SIG-M5 treated with dmso at 0.1 percent for 504 hours (cell line): ENCODE measurements at regions not wholly inside any gene's neighbourhood (a gene's known extent, or its start where the extent isn't known, plus 50 kb on each side); places are given as distances from the start of the nearest gene placed in this dataset.
A peak's percentile ranks its signal among the peaks of the same experiment; 100 is the strongest.
"Not testable (repeated sequence)": the region's sequence is repeated elsewhere in the genome, so short reads cannot be mapped to it uniquely, and the experiment has no call there.

Experiments used
- DNase-seq: peaks from one replicate; lab custom pipeline; 2025; ENCODE audit not compliant: unreplicated experiment; lab: John Stamatoyannopoulos, UW

DNA sequence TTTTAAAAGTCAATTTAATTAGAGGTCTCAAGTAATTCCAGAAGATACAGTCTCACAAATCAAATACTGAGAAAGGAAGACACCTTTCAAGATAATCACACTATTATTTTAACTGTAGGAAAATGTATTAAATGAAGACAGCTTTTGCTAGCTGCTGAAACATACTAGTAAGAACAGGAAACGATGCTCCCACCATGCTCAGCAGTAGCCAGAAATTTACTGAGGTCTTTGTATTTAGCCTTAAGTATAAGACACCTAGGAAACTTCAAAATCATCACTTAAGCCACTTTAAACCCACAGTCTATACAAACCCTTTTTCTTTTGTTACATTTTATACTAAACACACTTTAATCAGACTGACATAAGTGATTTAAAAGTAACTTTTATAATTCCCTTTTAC is 72.7 kb upstream of the NPIPB12 start:
- DNase-seq: not testable (repeated sequence)

DNA sequence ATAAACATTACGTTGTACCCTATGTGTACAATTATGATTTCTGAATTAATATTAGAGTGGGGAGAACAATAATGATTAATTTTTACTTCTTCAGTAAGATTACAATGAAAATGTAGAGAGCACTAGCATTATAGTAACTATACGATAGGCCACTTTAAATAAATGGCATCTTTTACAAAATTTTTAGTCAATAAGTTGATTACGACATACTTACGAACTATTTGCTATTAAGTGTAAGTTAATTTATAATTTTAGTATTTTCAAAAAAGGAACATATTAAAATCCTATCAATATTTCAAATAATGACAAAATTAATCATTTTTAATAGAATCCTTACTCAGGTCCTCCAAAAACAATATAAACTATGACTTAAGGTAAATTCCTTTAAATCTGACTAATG is 75.6 kb upstream of the NPIPB12 start:
- not testable (repeated sequence) for DNase-seq

DNA sequence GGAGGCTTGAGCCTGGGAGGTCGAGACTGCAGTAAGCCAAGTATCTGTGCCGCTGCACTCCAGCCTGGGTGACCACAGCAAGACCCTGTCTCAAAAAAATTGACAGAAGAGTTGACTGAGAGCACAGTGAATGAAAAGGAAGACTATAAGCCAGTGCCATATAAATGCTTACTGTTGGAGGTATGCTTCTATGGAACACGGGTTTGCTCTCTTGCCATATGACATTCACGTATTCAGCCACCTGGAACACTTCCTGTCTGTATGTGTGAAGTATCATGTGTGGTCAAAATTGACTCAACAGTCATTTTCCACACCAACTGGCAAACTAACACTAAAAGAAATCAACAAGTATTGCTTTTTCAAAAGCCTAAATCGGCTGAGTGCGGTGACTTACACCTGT is 71.1 kb upstream of the SPN start:
- DNase-seq: not testable (repeated sequence)

DNA sequence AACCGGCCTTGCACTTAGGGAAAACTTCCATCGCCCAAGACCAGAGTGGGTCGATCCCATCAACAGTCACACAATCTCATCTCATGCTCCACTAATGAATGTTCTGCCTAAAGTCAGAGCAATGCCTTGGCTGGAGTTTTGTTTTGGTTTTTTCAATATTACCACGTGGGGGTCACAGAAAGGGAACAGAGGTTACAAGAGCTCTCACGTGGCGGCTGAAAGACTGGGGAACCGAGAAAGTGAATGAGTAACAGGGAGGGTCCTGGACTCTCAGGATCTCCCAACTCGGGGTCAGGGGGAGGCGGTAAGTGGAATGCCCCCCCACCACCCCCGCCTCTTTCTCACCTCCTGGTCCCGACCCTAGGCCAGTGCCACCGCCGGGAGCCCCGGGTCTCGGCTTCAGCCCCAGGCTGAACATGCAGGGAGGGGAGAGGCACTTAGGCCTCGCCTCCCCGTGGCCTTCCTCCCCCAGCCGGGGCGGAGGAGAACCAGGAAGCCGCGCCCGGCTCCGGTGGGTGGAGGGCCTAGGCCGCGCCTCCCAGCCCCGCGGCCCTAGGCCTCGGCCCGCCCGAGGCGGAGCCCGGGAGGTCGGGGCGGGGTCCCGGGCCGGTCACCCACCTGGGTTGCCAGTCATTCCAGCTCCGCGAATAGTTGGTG is 68.7 kb upstream of the SPN start:
- DNase-seq: peak; percentile 25

DNA sequence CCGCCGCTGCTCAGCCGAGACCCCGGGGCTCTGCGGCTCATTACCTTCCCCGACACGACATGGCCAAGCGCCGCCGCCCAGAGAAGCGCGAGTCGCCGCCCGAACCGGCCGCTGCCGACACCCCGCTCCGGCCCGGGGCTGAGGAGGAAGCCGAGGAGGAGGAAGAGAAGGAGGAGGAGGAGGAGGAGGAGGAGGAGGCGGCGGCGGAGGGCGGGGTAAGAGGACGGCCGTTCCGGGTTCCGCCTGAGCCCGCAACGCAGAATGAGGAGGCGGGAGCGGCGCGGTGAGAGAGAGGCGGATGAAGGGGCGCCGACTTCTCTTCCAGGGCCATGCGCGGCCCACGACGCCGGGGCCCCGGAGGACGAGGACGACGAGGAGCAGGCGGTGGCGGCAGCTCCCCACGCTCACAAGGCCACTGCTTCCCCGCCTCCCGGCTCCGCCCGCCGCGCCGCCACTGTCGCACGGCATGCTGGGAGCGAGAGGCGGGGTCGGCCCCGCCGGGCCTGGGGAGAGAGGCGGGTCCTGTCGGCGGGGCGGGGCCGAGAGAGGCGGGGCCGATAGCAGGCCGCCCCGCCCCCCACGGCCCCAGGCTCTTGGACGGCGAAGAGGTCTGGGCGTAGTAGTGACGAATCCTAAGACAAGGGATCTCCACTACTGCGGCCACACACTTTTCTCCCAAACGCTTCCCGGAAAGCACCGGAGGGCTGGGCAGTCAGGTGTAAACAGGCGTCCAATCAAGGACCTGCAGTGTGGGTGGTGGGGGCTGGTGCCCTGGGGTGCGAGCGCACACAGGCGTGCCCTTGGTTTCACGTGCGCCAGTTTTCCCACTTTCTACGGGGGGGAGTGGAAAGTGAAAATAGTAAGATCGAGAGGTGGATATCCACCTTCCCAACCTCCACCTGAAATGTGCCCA is 67.9 kb upstream of the SPN start:
- DNase-seq: peak; percentile 78

DNA sequence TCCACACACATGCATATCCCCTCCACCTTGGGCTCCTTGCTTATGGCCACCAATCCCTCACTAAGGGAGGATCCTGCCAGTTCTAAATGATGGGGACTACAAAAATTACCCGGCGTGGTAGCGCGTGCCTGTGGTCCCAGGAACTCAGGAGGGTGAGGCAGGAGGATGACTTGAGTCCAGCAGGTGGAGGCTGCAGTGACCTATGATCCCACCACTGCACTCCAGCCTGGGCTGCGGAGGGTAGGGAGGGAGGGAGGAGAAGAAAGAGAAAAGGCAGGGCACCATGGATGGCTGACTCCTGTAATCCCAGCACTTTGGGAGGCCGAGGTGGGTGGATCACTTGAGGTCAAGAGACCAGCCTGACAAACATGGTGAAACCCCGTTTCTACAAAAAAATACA is 66.0 kb upstream of the SPN start:
- not testable (repeated sequence) for DNase-seq

DNA sequence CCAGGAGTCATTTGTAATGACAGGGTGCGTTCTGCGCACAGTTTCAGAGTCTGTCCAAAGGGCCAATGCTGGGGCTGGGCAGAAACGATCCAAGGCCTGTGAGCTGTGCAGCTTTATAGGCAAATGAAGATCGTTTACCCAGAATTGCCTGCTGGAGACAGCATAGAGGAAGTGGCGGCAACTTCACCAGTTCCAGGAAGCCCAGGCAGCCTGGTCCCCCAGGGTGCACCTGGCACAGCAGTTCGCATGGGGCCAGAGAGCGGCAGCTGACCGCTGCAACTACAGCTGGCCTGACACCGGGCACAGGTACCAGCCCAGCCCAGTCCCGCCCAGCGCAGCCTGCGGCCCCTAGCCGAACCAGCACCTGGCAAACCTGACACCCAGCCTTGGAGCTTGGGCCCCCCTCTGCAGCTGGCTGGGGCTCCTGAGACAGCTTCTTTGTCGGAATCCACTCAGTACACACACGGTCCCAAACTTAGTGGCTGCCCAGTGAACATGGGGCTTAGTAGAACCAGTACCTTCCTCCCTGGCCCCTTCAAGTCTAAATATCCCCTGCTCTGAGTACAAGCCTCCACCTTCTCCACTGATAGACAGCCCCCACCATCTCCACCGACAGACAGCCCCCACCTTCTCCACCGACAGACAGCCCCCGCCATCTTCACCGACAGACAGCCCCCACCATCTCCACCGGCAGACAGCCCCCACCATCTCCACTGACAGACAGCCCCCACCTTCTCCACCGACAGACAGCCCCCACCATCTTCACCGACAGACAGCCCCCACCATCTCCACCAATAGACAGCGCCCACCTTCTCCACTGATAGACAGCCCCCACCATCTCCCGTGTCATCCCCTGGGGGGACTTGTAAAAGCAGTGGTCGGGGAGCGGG is 62.7 kb upstream of the SPN start:
- peak; percentile 9 for DNase-seq

DNA sequence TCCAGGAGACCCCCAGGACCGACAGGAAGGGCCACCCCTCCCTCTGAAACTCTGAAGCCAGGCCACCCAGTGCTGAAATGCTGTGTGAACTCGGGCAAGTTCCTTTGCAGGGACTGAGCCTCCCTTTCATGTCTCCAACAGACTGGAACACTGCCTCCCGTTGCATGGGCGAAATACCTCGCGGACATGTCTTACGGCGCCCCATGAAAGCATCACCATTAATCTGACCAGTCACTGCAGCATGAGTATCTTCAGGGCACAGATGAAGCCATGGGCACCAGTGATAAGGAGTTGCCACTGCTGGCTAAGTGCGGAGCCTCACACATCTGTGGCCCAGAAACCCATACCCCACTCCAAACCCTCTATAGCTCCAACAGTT is 60.8 kb upstream of the SPN start:
- DNase-seq: not testable (repeated sequence)

DNA sequence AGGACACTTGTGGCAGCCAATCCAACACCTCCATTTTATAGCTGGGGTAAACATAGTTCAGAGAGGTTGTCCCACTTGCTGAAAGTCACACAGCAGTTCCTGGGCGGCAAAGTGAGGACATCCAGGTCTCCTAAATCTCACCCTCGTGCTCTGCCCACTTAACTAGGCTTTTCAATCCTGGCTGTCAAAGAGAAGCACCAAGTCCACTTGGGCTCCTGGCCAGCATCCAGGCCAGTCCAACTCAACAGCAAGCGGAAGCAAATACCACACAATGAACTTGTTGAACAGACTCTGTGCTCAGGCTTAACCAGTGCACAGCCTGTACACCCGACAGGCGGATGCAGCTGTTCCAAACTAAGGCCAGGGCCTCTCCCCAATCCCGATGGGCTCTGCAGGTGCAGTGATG is 60.4 kb upstream of the SPN start:
- not testable (repeated sequence) for DNase-seq

DNA sequence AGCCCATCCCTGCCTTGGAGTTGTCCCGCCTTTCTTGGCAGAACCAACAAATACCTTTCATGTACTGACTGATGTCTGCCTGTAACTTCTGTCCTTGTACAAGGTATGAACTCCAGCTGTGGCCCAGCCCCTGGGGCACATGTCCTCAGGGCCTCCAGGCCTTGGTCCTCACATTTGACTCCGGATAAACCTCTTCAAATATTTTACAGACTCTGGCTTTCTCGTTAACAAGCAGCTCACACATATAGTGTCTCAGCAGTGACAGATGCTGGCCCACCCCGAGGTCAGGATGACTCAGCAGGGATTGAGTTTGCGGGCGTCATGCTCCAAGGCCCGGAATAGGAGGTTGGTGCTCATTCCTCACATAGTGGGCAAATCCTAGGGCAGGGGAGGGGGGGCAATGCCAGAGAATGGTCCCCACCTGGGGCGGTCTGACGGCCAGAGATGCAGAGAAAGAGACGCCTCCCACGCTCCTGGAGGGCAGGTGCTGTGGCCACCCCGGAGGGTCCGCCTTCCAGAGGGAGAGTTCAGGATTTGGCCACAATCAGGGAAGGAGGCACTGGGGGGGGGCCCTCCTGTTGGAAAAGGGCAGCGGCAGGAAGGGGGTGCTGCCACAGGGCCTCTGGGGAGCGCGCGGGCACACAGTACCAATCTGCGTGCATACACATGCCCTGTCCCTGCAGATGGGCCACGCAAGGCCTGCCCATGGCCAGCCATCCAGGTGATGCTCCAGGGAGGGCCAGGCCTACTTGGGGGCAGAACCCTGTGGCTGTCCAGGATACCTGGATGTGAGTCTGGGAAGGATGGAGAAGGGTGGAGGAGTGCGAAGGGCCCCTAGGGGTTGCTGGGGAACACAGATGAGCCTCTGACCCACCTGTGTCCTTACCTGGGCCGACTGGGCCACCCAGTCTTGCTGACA is 58.2 kb upstream of the SPN start:
- DNase-seq: not testable (repeated sequence)

DNA sequence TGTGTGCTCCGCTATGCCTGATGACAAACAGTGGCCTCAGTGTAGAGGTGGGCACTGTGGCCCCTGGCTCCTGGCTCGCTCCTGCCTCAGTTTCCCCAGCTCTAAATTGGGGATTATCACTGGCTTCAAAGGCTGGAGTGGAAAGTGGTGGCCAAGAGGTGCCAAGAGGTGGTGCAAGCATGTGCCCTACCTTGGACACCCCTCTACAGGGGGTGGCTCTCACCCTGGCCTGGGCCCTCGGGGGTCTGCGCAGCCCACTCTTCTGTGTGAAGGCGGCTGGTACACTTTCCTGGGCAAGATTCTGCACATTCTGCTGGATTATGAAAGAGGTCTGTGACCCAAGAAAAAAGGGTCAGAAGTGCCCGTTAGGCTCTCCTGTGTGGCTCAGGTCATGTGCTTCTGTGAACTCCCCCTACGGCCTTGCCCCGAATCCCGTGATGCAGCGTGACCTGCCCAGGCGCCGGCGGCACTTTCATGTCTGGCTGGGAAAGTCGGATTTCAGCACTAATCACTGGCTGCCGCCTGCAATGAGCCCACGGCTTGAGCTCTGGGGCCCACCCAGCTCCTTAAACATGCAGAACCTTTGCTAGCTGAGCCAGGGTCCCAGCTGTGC is 57.3 kb upstream of the SPN start:
- DNase-seq: not testable (repeated sequence)

DNA sequence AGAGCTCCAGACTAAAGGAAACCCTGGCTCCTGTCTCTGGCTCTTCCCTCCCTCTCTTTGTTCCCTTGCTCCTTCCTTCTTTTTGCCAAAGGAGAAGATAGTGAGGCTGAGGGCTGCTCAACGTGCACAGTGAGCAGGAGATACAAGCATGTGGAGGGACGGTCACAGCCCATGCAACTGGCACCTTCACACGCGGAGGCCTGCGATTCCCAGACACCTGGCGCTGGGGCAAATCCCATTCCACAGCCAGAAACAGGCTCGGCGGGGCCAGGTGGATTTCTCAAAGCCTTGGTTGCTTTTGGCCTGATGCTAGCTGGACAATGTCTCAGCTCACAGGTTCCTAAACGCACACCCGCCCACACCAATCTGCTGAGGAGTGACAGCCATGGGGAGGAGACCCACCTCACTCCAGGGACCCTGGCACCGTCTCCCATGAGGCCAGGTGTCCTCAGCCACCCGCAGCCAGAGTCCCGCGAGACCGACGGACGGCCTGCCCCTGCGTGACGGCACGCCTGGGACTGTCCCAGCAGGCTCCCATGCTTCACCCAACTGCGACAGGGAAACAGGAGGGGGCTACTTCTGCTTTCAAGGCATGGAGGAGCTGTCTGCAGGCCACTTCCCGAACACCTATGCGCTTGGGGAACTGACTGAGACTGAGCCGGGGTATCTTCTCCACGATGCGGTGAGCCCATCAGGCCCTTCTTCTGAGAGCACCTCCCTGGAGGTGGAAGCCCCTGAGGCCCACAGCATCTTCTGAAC is 56.2 kb upstream of the SPN start:
- DNase-seq: not testable (repeated sequence)

DNA sequence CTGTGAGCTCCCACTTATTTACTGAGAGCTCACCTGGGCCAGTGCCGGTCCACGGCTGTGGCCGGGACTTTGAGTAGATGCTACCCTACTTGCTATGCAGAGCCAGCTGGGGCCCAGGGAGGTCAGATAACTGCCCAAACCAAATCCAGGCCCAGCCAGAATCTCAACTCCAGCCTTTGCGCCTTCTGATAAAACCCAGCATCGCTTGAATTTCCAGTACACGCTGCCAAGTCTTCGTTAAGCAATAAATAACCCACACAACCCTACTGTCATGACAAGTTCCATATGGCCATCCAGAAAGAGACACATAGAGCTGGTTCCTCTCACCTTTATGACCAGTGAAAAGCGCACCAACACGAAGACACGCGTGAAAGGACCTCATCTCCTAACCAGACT is 55.6 kb upstream of the SPN start:
- not testable (repeated sequence) for DNase-seq

DNA sequence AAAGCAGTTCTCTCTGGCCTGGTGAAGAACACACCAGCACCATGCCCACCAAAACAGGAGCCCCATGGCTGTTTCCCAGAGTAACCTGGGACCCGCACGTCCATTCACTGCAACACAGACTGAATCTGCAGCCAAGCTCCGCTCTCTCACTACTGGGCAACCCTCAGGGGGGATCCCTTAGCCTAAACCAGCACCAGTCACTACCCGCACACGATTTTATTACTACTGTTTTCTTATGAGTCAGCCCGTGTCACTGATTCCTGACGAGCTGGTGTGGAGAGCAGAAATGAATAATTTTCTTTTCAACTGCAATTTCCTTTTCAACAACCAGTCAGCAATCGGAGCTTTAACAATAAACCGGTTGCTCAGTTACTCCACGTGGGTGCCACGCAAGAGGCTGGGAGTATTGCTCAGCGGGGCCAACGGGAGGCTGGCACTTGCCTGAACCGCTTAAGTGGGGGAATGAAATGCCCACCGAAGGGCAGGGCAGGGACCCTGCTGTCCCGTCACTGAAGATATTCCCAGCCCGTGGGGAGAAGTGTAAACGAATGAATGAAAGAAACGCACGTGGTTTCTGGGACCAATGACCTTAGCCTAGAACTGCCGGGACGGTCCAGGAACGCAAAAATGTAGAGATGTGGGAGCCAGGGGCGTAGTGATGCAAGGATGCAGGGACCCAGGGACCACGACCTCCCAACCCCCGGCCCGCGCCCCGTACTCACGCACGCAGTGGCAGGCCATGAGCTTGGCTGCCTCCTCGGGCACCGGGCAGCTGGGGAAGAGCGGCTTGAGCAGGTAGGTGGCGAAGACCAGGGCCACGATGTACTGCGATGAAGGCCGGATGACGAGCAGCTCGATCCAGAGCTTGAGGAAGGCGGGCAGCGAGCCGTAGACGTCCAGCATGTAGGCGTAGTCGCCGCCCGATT is 50.4 kb upstream of the SPN start:
- peak; percentile 38 for DNase-seq
